Panc1 (cell line): ENCODE measurements at regions not wholly inside any gene's neighbourhood (a gene's known extent, or its start where the extent isn't known, plus 50 kb on each side); places are given as distances from the start of the nearest gene placed in this dataset.

Experiments
- CTCF ChIP-seq: fragments of 450-650 bp; IDR thresholded peaks from 2 replicates; pipeline ENCODE4 v1.5.1; 2017; ENCODE audit warnings: mild to moderate bottlenecking
- REST ChIP-seq, 2 experiments: IDR thresholded peaks; 2 replicates each; pipeline ENCODE4 v1.6.1; 2011 to 2012; ENCODE audit warnings: low read depth in 2 of 2, control low read depth in 1 of 2, low read length in 1 of 2, mild to moderate bottlenecking in 1 of 2, moderate library complexity in 1 of 2; ENCODE audit not compliant: insufficient read depth in 1 of 2

GRCh38 chr1:18056545-18056944 lies 51.1 kb upstream of the IGSF21 start:
- TF ChIP-seq CTCF, result no peak
- TF ChIP-seq REST (IDR thresholded peaks at IDR 0.05; ENCODE audit: insufficient read depth in 1 of 2, low read depth in 2 of 2, low read length in 1 of 2), result no peak
